ENCODE measurements at regions not wholly inside any gene's neighbourhood (a gene's known extent, or its start where the extent isn't known, plus 50 kb on each side); places are given as distances from the start of the nearest gene placed in this dataset.
A peak's percentile ranks its signal among the peaks of the same experiment; 100 is the strongest.
"Not testable (repeated sequence)": the region's sequence is repeated elsewhere in the genome, so short reads cannot be mapped to it uniquely, and the experiment has no call there.

DNA sequence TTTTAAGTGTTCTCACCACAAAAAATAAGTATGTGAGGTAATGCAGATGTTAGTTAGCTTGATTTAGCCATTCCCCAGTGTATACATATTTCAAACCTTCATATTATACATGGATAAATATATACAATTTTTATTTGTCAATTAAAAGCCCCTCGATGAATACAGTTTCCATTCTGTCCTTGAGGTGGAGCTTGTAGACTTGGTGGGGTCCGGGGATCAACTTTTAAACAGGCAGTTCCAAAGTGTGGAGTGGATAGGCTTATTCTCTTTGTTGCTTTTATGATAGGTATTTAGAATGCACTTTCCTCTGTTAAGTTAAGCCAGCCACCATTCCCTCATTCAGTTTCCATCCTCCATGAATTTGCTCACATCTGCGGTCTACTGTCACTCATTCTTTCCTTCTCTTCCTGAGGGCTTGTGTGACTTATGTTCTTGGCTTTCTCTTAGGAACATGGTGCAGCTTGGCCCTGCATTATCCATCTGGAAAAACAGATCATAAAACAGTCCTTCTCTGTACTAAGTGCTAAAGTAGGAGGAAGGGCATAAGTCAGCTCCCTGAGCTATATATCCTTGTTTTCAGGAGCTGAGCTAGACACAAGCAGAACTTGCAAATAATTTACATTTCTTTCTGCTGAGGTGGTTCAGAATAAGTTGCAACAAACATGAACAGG is 149.1 kb downstream of the NFKBIZ start:
- DNase-seq (ENCODE audit: low spot score), result no peak

DNA sequence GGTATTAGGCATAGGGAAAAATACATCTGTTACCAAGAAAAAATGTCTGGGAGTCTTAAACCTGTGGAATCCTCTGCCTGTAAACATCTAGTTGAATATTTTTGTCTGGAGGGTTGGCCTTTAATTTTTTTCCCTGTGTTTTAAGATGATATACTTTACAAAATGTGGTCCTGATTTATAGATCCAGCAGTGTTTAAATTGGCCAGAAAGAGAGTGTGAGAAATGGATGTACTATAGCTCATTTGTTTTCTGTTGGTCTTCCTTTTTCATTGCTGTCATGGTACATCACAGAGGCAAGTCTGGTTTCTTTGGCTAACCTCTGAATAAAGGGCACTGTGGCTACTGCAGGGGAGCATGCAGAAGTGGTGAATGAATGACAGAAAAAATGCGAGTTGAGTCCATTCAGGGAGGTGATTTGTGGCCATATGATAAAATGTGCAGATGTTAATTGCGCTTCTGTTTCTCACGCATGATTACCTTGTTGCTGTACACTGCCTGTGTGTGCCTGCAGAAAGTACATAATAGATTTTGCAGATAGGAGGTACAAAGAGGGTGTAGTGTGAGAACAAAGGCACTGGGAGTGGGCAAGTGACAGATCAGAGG is 150.0 kb downstream of the NFKBIZ start:
- no peak for DNase-seq (ENCODE audit: low spot score)

DNA sequence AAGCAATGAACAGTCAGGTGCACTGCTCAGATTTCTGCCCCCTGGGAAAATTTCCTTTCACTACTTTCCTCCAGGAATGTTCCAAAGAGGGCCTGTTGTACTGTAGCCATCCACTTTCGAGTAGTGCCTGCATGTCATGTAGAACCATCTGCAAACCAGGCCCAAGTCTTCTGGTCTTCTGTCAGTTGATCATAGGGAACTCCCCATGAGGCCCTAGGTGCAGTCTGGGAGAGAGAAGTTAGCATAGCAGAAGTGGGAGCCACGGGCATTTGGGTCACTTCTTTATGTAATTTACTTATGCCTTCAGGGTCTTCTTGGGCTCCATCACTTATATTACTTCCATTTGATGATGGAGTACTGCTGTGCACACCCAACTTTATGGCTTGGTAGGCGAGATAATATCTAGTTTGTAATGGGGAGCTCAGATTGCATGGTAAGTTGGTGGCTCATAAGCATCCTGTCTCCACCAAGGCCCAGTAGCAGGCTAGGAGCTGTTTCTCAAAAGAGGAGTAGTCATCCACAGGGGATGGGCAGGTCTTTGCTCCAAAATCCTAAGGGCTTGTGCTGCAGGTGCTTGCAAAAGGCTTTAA is 151.4 kb downstream of the NFKBIZ start:
- DNase-seq (ENCODE audit: low spot score), result no peak

DNA sequence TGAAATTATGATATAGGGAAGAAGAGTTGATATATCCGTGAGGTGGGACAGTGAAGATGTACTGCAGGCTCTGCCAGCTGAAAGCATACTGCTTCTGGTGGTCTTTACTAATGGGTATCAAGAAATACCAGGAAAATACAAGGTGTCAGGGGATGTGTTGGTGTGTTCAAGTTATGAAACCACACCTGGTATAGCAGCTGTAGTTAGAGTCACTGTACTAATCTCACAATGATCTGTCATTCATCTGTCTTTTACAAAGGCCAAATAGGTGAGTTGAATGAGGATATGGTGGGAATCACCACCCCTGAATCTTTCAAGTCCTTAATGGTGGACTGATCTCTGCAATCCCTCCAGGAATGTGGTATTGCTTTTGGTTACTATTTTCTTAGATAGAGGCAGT is 152.7 kb downstream of the NFKBIZ start:
- no peak for DNase-seq (ENCODE audit: low spot score)

DNA sequence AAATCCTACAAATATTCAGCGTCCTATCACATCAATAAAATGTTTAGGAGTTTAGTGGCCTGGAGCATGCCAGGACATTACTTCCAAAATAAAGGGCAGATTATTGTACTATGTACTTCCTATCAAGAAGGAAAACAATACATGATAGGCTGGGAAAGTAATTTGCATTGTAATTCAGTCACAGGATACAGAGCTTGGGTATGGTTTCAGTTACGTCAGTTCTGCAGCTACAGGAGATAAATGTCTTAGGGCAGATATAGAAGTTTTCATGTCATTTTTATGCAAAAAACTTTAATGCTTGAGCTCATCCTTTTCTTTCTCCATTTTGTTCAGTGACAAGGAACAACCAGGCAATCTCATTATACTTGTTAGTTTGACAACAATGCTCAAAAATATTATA is 155.2 kb downstream of the NFKBIZ start:
- no peak for DNase-seq (ENCODE audit: low spot score)

DNA sequence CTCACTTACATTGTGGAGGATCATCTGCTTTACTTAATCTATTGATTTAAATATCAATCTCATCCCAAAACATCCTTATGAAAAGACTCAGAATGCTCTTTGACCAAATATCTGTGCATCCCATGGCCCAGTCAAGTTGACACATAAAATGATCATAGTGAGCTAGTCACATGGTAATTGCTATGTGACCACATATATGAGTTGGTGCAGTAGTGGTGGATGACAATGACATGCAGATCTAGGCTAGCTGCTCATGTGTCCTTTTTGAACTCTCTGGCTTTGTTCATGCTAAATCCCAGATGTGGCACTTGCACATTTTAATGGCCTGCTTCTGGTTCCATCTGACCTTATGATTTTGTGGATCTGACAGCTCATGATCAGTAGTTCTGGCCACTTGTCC is 156.2 kb downstream of the NFKBIZ start:
- DNase-seq (ENCODE audit: low spot score), result no peak

DNA sequence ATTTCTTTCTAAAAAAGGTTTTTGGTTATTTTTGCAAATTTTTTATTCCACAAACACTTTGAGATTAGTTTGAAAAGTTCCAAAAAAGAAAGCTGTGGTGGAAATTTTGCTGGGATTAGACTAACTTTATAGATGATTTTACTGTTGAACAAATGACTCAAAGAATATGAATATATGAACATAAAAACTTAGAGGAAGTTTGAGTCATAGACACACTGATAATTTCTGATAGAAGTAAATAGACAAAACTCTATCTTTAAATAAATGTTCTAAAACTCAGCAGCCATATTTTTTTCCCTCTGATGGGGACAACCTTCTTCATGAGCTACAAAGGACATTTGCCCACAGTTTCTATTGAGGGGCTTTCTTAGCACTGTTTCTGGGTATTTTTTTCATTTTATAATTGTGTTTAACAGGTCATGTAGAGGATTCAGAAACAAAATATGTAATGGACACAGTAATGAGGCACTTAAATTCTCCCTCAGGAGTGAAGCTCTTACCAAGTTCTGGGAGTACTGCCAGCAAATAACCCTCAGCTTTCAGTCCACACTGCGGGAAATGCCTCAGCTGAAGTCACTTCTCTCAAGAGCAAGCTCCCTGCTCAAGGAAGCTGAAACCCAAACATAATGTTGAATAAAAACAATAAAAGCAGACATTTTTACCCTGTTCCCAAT is 157.6 kb downstream of the NFKBIZ start:
- peak; percentile 45 for DNase-seq (ENCODE audit: low spot score)

DNA sequence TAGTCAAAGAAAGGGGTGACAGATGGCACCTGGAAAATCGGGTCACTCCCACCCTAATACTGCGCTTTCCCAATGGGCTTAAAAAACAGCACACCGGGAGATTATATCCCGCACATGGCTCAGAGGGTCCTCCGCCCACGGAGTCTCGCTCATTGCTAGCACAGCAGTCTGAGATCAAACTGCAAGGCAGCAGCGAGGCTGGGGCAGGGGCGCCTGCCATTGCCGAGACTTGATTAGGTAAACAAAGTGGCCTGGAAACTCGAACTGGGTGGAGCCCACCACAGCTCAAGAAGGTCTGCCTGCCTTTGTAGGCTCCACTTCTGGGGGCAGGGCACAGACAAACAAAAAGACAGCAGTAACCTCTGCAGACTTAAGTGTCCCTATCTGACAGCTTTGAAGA is 159.1 kb downstream of the NFKBIZ start:
- DNase-seq (ENCODE audit: low spot score), result not testable (repeated sequence)

DNA sequence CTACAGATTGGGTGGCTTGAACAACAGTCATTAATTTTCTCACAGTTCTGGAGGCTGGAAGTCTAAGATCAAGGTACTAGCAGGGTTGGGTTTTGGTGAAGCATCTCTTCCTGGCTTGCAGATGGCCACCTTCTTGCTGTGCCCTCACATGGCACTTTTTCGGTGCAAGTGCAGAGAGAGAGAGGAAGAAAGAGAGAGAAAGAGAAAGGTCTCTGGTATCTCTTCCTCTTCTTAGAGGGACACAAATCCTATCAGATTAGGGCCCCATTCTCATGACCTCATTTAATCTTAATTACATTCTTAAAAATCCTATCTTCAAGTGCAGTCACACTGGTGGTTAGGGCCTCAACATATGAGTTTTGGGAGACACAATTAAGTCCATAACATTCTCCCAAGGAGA is 167.1 kb downstream of the NFKBIZ start:
- no peak for DNase-seq (ENCODE audit: low spot score)

DNA sequence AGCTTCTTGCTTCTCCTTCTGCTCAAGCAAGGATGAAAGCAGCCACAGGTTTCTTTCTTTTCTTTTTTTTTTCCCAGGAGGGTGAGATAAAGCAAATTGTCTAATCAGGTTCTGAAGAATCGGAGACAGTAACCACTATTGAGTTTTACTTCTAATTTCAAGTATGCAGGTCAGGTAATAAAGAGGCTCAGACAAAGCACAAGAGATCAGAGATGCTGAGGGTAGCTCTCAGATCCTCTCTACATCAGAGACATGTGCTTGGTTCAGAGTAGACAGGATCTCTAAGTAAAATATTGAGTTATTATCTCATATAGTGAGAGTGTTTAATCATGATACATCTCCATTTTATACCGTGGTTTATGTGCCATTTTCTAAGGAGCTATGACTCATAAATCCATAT is 168.5 kb downstream of the NFKBIZ start:
- DNase-seq (ENCODE audit: low spot score), result no peak

DNA sequence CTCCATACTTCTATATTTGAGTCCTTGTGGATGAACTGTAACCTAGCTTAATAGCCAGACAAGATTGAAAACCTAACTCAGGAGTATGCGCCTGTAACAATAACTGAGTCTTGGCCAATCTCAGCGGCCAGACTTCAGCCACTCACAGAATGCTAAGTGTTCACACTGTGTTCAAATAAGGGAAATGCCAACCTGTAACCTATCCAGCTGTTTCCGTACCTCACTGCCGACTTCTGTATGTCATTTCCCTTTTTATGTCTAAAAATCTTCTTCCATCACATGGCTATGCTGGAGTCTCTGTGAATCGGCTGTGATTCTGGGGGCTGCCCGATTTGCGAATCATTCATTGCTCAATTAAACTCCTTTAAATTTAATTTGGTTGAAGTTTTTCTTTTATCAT is 169.2 kb downstream of the NFKBIZ start:
- DNase-seq (ENCODE audit: low spot score), result peak; percentile 54

DNA sequence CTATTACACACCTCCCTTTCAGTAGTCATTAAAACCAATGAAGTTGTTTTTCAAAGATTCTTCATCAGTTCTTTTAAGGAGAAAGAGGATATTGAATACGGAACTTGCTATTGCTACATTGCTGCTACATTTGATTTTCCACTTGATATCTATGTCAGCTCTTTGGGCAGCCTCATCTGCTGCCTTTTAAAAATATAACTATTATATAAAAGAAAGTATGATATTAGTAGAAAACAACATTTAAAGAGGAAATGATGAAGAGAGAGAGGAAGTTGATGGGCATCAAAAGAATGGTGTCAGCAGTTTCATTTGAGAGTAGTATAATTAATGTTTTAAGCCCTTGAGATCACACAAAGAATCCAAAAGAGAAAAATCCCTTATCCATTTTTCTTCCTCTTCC is 171.4 kb downstream of the NFKBIZ start:
- DNase-seq (ENCODE audit: low spot score), result peak; percentile 63

DNA sequence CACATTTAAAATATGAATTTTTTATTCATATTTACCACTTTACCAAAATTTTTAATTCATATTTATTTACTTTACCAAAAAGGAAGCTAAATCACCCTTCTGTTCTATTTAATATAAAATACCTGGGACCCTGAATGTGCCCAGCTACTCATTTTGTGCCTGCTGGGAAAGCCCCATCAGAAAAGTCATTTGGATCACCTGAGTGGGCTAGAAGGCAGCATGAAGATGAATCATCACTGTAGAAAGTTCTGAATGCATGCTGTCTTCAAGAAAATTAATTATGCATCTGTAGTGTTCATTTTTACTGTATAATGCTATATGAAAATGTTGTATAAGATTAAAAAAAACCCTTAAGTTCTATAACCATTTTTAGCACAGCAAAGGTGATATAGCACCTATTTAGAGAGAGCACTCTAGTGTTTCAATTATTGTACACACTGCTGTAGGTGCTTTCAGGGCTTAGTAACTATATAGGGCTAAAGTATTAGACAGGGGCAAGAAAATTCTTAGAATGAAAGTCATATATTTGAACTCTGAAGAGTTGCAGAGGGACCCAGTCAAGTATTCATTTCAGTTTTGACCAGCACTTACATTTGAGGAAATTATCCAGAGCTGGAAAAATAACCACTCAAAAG is 175.1 kb downstream of the NFKBIZ start:
- no peak for DNase-seq (ENCODE audit: low spot score)

DNA sequence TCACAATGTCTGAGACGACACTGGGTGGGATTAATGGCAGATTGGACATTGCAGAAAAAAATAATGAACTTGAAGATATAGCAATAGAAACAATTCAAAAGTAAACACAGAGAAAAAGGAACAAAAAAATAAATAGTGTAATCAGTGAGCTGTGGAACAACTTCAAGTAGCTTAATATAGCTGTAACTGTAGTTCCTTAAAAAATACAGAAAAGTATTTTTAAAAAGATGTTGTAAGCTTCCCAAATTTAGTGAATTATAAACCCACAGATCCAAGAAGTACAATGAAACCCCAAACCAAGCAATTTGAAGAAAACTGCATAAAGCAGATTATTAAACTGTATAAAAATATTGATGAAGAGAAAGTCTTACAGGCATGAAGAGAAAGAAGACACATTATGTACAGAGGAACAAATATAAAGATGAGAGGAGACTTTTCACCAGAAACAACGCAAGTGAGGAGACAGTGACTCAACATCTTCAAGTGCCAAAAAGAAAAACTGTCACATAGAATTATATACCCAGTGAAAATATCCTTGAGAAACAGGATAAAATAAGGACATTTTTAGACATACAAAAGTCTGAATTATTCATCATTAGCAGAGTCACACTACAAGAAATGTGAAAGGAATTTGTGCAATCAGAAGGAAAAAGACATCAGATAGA is 176.4 kb downstream of the NFKBIZ start:
- no peak for DNase-seq (ENCODE audit: low spot score)

DNA sequence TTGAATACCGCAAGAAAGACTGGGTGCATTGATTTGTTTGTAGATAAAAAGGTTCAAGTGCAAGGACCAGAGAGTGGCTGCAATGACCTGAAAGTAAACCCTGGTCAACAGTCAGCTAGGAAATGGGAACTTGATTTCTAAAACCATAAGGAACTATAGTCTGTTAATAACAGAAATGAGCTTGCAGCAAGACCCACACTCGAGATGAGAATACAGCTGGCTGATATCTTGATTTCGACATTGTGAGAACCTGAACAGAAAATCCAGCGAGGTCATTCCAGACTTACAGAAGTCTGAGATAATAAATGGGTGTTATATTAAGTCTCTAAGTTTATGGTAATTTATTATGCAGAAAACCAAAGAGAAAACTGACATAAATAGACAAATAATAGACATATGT is 177.3 kb downstream of the NFKBIZ start:
- DNase-seq (ENCODE audit: low spot score), result peak; percentile 25

DNA sequence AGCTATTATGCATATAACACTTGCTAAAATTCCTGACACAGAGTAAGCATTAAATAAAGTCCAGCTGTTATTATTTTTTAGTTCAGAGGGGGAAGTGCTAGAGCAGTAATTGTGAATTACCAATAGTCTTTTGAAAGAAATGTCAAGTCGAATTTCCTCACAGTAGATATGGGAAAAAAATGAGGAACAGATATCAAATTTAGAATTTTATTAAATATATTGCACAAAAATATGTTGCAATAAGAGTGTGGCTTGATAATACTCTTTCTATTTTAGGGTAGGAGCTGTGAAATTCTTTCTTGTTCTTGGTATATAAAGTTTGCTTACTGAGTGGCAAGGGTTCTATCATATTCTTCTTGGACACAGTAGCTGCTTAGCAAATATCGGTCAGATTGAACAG is 181.3 kb downstream of the NFKBIZ start:
- DNase-seq (ENCODE audit: low spot score), result no peak

DNA sequence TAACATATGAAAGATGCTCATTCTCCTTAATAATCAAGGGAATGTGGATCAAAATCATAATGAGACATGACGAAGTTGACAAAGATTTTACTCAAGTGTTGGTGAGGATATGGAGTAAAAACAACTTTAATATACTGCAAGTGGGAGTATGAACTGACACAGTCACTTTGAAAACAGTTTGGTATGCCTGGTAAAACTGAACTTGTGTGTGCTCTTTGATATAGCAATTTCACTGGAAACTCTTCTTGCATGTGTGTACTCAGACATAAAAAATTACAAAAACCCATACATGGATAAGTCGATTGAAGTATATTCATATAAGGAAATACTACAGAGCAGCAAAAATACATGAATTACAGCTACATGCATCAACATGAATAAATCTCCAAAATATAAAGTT is 182.5 kb downstream of the NFKBIZ start:
- DNase-seq (ENCODE audit: low spot score), result no peak

DNA sequence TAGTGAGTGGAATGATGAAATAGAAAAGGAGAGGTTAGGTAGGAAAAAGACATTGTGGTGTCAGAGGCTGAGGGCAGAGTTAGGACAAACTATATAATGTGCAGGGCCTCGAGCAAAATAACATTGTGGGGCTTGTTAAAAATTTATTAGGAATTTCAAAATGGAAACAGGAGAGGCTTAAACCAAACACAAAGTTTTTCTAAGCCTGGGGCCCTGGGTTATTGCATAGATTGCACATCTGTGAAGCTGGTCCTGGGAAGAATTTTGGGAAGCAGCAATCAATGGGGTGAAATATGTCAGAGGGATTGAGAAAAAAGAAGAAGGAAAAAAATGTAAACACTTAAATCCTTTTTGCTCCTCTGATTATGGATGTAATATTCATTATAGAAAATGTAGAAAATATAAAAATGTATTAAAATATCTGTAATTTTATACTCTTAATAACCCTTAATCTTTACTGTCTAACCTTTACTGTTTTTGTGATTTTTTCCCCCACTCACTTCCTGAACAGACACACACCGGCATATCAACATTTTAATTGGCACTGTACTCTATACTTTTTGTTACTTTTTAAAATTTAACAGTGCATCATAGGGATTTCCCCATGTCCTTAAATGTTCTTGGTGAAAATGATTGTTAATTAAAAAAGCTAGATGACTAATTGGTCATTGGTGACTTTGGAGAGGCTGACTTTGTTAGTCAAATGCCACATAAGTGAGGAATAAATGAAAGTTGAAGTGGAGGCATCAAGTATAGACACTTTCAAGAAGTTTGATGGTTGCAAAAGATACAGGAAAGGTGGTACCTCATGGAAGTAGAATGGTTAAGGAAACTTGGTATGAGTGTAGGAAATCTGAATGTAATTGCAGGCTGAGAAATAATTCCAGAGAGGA is 183.4 kb downstream of the NFKBIZ start:
- no peak for DNase-seq (ENCODE audit: low spot score)

DNA sequence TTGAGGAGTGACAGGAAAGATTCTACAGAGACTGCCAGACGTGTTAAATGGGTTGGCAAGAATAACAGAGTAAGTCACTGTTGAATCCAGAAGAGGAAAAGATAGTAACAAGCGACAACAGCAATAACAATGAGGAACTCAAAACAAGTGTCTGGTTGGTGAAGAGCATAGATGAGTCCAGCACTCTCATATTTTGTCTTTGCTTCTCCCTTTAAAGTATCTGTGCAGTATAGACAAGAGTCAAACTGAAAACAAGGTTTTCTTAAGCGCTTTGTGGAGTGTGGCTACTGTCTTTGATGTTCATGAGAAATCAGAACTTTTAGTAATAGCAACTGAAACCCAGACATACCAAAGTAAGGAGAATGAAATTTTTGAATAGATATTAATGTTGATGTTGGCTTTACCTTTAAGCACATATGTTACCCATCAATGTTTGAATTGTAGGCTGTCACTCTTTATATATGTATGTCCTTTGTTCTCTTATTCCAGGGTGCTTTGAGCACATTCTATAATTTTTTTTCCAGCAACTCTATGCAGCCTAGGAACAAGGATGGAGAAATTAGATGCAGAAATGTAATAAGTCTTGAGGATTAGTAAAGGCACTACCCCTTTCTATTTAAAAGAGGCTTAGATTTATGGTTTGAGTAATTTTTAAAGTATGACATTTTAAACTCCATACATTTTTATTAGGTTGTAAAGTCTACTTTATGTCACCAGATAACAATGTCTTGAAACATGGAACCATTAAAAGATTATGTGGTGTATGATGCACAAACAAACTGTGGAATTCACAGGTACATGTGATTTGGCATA is 185.5 kb downstream of the NFKBIZ start:
- DNase-seq (ENCODE audit: low spot score), result no peak

DNA sequence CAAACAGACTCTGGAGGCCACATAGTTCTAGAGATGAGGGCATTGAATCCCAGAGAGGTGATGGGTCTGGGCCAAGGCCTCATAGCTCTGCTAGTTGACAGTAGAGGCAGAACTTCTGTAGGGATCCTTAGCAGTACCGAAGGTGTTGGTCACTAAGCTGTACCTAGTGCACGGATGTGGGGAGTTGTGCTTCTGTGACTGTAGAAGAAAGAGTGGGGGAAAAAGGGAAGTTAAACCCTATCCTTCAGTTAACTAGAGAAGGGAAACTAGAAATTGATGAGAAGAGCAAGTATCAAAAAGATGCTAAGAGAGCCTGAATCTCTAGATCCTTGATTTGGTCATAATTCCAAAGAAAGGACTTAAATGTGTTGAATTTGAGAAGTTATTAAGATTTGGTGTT is 186.7 kb downstream of the NFKBIZ start:
- DNase-seq (ENCODE audit: low spot score), result peak; percentile 35

All from pons (tissue), 1 donor.